H1 (cell line): ENCODE measurements at regions not wholly inside any gene's neighbourhood (a gene's known extent, or its start where the extent isn't known, plus 50 kb on each side); places are given as distances from the start of the nearest gene placed in this dataset.

Source experiments
- CBX5 ChIP-seq: fragments of 300-800, 300-1000 bp; sonication (generic); IDR thresholded peaks from 2 replicates; pipeline ENCODE4 v1.7.1; 2016; ENCODE audit warnings: antibody characterized with exemption, low read length, low read depth
- NANOG ChIP-seq: IDR thresholded peaks from 2 replicates; pipeline ENCODE4 v1.6.1; 2011; ENCODE audit warnings: low read length, low read depth, mild to moderate bottlenecking, inconsistent platforms; ENCODE audit not compliant: insufficient read depth, poor library complexity, severe bottlenecking

GRCh38 chr2:83079007-83079406, 1380.1 kb downstream of the SUCLG1 start (continued):
- no peak for TF ChIP-seq CBX5
- TF ChIP-seq NANOG: no peak
